Heart right ventricle (tissue), 16 donors: ENCODE measurements at regions not wholly inside any gene's neighbourhood (a gene's known extent, or its start where the extent isn't known, plus 50 kb on each side); places are given as distances from the start of the nearest gene placed in this dataset.

Experiments used
- ATAC-seq, 8 donors: fragments of 200-7000 bp; cut with Tn5 transposase; one replicate each; pipeline ENCODE4 v1.9.1; 2020; ENCODE audit warnings: mild to moderate bottlenecking in 8 of 8, moderate library complexity in 8 of 8, moderate number of reproducible peaks in 1 of 8
- DNase-seq, 2 donors: peaks; one replicate each; pipeline ENCODE4 v3.0.0-alpha.2; 2020
- H3K27ac ChIP-seq, 10 donors: fragments of 200-600 bp; sonication (generic) in 2 of 10; one replicate each; pipeline versions ENCODE4 v1.5.0 to v1.8.0; 2020 to 2022; ENCODE audit warnings: mild to moderate bottlenecking in 3 of 10
- H3K27me3 ChIP-seq, 7 donors: fragments of 200-600 bp; one replicate each; pipeline ENCODE4 v1.8.0; 2021 to 2022; ENCODE audit warnings: mild to moderate bottlenecking in 2 of 7
- H3K36me3 ChIP-seq, 9 donors: fragments of 200-600 bp; sonication (generic) in 1 of 9; one replicate each; pipeline versions ENCODE4 v1.5.0 to v1.8.0; 2020 to 2022; ENCODE audit warnings: mild to moderate bottlenecking in 2 of 9
- H3K4me1 ChIP-seq, 9 donors: fragments of 200-600 bp; sonication (generic) in 1 of 9; one replicate each; pipeline versions ENCODE4 v1.5.0 to v1.8.0; 2020 to 2022; ENCODE audit warnings: mild to moderate bottlenecking in 4 of 9
- H3K4me3 ChIP-seq, 10 donors: fragments of 200-600 bp; sonication (generic) in 2 of 10; one replicate each; pipeline versions ENCODE4 v1.5.0 to v1.8.0; 2020 to 2022; ENCODE audit warnings: mild to moderate bottlenecking in 7 of 10, moderate library complexity in 2 of 10
- H3K9me3 ChIP-seq, 11 donors: fragments of 200-600 bp in 10 of 11; sonication (generic) in 2 of 11; one replicate each; pipeline versions ENCODE4 v1.5.0 to v1.8.0; 2013 to 2022; ENCODE audit warnings: mild to moderate bottlenecking in 2 of 11, control low read depth in 1 of 11, moderate library complexity in 1 of 11
- WGBS, 2 donors: extraction: QIAGEN DNeasy Blood & Tissue Kit; methylation state at CpG; one replicate each; pipeline ENCODE4 v1.1.7; 2013; ENCODE audit warnings: inconsistent platforms in 1 of 2; 5-methylcytosine and 5-hydroxymethylcytosine counted together
- intact Hi-C, 10 donors: fragments of 100-400 bp; cut with DNase I; formaldehyde crosslinking; loops; one replicate each; pipeline versions ENCODE4 v1.11.1 to v1.14.2; 2022
- TF ChIP-seq, protein P1 (sequence below), 9 donors: fragments of 200-600 bp; sonication (generic) in 2 of 9; IDR thresholded peaks; one replicate each; pipeline versions ENCODE4 v1.5.0 to v1.8.0; 2021 to 2022; ENCODE audit warnings: antibody characterized with exemption in 9 of 9, mild to moderate bottlenecking in 5 of 9, moderate library complexity in 1 of 9
- donor health status: Arrhythmogenic right ventricular cardiomyopathy.
- donor health status: ischemic (EF 13 %, LVEDD 7.1; RV severe dilation, severe dysfunction).
- donor health status: healthy with polysubstance abuse.
- donor health status: DM: no; HTN: yes; CAD: no.
- donor health status: DM: no; HTN: no; CAD: no.
- donor health status: ischemic (EF 25% LVEDD 6.9; RV normal size, moderate dysfunction).
- donor health status: ischemic (EF 25% LVEDD 5.7; RV mildly dilated, moderate dysfunction).
- donor health status: healthy.
- donor health status: DM: yes; HTN: yes; CAD: no.
- donor health status: Ischemic cardiomyopathy.
- donor health status: ischemic (EF 35%, LVEDD 5.7; RV mildly dilated, moderate dysfunction).
- donor health status: nonischemic (EF 11% LVEDD 7.7; RV severe dilation, severe dysfunction).
- donor health status: DM: yes; HTN: yes; CAD: no.
- donor health status: PGD.
- donor health status: ischemic (EF 29% LVEDD 5.4; RV normal size, mild dysfunction).
- donor health status: nonischemic (EF 23%, LVEDD 6.1; RV moderate dilation, normal function).

DNA sequence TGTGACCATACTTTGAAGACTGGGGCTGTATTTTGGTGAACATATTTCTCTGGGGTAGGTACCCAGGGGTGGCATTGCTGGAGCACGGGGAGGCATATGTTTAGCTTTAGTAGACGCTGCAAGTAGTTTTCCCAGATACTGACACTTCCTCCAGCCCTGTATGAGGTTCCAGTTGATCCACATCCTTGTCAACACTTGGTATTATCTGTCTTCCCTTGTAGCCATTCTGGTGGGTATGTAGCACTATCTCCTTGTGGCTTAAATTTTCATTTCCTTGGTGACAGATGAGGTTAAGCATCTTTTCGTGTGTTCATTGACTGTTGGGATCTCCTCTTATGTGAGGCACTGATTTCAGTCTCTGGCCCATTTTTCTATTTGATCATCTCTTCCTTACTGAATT lies 179.1 kb downstream of the PHETA1 start:
- Histone ChIP-seq H3K4me3 (no peak overlapping the region), H3K36me3 (no peaks in the 10 kb centered on the region), H3K27me3 (peaks cover 0 to 35% (median 14%) of the 10 kb centered on the region in 7 donors), H3K4me1 (no peaks in the 10 kb centered on the region), H3K27ac (no peak overlapping the region), H3K9me3 (peaks cover 0 to 6% (median 0%) of the 10 kb centered on the region in 11 donors)
- 56 to 69% methylated on average over 3 of the region's 3 CpGs for WGBS, 2 donors
- intact Hi-C loops: no loop called here
- DNase-seq (no peak), ATAC-seq (no peak)
- TF ChIP-seq, protein P1, sequence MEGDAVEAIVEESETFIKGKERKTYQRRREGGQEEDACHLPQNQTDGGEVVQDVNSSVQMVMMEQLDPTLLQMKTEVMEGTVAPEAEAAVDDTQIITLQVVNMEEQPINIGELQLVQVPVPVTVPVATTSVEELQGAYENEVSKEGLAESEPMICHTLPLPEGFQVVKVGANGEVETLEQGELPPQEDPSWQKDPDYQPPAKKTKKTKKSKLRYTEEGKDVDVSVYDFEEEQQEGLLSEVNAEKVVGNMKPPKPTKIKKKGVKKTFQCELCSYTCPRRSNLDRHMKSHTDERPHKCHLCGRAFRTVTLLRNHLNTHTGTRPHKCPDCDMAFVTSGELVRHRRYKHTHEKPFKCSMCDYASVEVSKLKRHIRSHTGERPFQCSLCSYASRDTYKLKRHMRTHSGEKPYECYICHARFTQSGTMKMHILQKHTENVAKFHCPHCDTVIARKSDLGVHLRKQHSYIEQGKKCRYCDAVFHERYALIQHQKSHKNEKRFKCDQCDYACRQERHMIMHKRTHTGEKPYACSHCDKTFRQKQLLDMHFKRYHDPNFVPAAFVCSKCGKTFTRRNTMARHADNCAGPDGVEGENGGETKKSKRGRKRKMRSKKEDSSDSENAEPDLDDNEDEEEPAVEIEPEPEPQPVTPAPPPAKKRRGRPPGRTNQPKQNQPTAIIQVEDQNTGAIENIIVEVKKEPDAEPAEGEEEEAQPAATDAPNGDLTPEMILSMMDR (IDR thresholded peaks at IDR 0.05): no peak

DNA sequence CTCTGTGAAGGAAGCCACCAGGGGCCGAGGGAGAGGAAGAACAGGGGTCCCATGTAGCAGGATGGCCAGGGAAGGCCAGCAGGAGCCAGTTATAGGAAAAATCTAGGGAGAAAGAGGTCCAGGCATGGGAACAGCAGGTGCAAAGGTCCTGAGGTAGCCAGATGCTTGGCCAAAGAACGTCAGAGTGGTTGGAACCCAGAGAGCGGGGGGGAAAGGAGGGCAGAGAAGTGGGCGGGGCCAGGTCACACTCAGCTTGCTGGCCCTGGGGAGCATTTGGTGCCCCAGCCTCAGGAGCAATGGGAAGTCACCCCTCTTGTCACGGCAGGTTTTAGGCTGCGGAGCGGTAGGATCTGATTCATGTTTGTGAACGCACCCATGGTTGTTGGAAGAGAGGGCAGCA lies 180.5 kb downstream of the PHETA1 start:
- DNase-seq: no peak
- no peak overlapping the region for H3K4me3 ChIP-seq
- H3K9me3 ChIP-seq: peaks cover 0 to 6% (median 0%) of the 10 kb centered on the region in 11 donors
- H3K4me1 ChIP-seq: no peaks in the 10 kb centered on the region
- H3K36me3 ChIP-seq: no peaks in the 10 kb centered on the region
- WGBS, 2 donors: 82 to 86% methylated on average over 8 of the region's 8 CpGs
- TF ChIP-seq, protein P1 (IDR thresholded peaks at IDR 0.05): no peak
- intact Hi-C loops: no loop called here
- no peak overlapping the region for H3K27ac ChIP-seq
- no peak for ATAC-seq
- peaks cover 0 to 26% (median 9%) of the 10 kb centered on the region in 7 donors for H3K27me3 ChIP-seq

DNA sequence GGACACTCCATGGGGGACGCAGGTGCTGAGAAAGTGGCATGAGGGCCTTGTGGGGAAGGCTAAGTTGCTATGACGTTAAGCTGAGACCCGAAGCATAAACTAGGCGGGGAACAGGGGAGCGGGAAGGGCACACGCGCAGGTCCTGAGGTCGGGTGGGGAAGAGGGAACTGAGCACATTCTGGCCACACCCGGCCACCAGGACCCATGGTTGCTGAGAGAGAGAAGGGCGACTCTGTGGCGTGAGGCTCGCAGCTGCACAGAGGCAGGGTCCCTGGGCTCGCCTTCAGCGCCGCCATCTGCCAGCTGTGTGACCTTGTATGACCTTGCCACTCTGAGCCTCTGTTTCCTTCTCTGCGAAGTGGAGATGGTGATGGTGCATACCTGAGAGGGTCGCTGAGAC lies 182.5 kb downstream of the PHETA1 start:
- intact Hi-C loops: no loop called here

DNA sequence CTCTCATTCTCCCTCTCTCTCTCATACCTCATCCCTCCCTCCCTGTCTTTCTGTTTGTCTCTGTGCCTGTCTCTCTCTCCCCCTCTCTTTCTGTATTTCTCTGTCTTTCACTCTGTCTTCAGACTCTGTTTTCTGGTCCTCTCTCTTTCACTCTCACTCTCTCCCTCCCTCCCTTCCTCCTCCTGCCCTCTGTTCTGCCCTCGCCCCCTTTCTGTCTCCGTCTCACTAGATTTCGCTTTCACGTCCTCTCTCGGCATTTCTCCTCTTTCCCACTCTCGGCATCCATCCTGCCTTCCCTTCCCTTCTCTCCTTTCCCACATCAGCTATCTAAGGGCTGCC lies 183.0 kb downstream of the PHETA1 start:
- peaks cover 0 to 7% (median 0%) of the 10 kb centered on the region in 7 donors for H3K27me3 ChIP-seq
- intact Hi-C loops: no loop called here
- WGBS, 2 donors: 84 to 87% methylated on average over 6 of the region's 6 CpGs

More for the DNA sequence above, 182.5 kb downstream of the PHETA1 start:
- WGBS, 2 donors: 80 to 89% methylated on average over 17 of the region's 17 CpGs
- Histone ChIP-seq H3K27me3 (peaks cover 0 to 9% (median 0%) of the 10 kb centered on the region in 7 donors), H3K4me3 (no peak overlapping the region), H3K27ac (no peak overlapping the region), H3K9me3 (peaks cover 0 to 6% (median 0%) of the 10 kb centered on the region in 11 donors), H3K4me1 (peaks cover 0 to 6% (median 0%) of the 10 kb centered on the region in 9 donors), H3K36me3 (no peaks in the 10 kb centered on the region)
- no peak for DNase-seq
- no peak for ATAC-seq
- TF ChIP-seq, protein P1 (IDR thresholded peaks at IDR 0.05): no peak

More for the DNA sequence above, 183.0 kb downstream of the PHETA1 start:
- no peaks in the 10 kb centered on the region for H3K36me3 ChIP-seq
- H3K27ac ChIP-seq: no peak overlapping the region
- no peak for ATAC-seq
- peaks cover 0 to 6% (median 0%) of the 10 kb centered on the region in 9 donors for H3K4me1 ChIP-seq
- TF ChIP-seq, protein P1 (IDR thresholded peaks at IDR 0.05): no peak
- no peak for DNase-seq
- peaks cover 0 to 6% (median 0%) of the 10 kb centered on the region in 11 donors for H3K9me3 ChIP-seq
- H3K4me3 ChIP-seq: no peak overlapping the region
